SU-DHL-6 (cell line): ENCODE measurements at regions not wholly inside any gene's neighbourhood (a gene's known extent, or its start where the extent isn't known, plus 50 kb on each side); places are given as distances from the start of the nearest gene placed in this dataset.

Experiments used
- CTCF ChIP-seq: fragments of 200-600 bp; sonication (generic); IDR thresholded peaks from one replicate; pipeline ENCODE4 v1.5.1; 2017; ENCODE audit warnings: antibody characterized with exemption, mild to moderate bottlenecking, low read length, moderate library complexity; ENCODE audit not compliant: insufficient read depth, poor library complexity, severe bottlenecking
- EZH2phosphoT487 ChIP-seq: fragments of 200-600 bp; sonication (generic), shearing (Covaris generic); conservative IDR thresholded peaks from 2 replicates; pipeline ENCODE4 v1.6.1; 2018; ENCODE audit warnings: mild to moderate bottlenecking, antibody characterized with exemption, low read length, moderate library complexity, mixed read lengths

- TF ChIP-seq CTCF = no peak
- TF ChIP-seq EZH2phosphoT487 = no peak
These were observed 219.3 kb upstream of the CTNNB1 start for GRCh38 chr3:40979962-40980361.
